HCT116 (cell line): ENCODE measurements at regions not wholly inside any gene's neighbourhood (a gene's known extent, or its start where the extent isn't known, plus 50 kb on each side); places are given as distances from the start of the nearest gene placed in this dataset.

ENCODE experiments used
- ATAC-seq: fragments of 200-7000 bp; cut with Tn5 transposase; 2 replicates; pipeline ENCODE4 v1.9.1; 2020; ENCODE audit warnings: mild to moderate bottlenecking, moderate library complexity
- BruUV-seq: library from RNA; stranded (reverse); fragments of 400-500 nt; replicated peaks from 2 replicates; lab custom pipeline; 2021; lab: Mats Ljungman, UMichigan
- CTCF ChIA-PET: fragments of 300-600 bp; sonication (Branson Sonifier 250); formaldehyde crosslinking; loops from one replicate; lab custom pipeline; 2021; ENCODE audit warnings: antibody characterized with exemption; lab: Charles Lee
- POLR2A ChIA-PET: fragments of 300-600, 350-600 bp; sonication (Branson Sonifier 250); formaldehyde crosslinking; loops from one replicate; lab custom pipeline; 2021; ENCODE audit warnings: antibody characterized with exemption; lab: Charles Lee
- RAD21 ChIA-PET, 2 experiments: fragments of 300-600 bp; sonication (Branson Sonifier 250); formaldehyde crosslinking; loops; one replicate each; lab custom pipeline; 2023; ENCODE audit warnings: low total read pairs in 2 of 2; ENCODE audit not compliant: uncharacterized antibody in 2 of 2, unreplicated experiment in 2 of 2, low non-redundant PET in 1 of 2; lab: Charles Lee
- DNase-seq: peaks from one replicate; pipeline ENCODE4 v3.0.0-alpha.2; 2010; ENCODE audit warnings: low read depth, low spot score
- H2AFZ ChIP-seq: fragments of 200-600 bp; shearing (Covaris generic), sonication (generic); 2 replicates; pipeline ENCODE4 v1.6.1; 2017; ENCODE audit warnings: low read depth, mixed run types, mixed read lengths, antibody characterized with exemption, low read length; ENCODE audit not compliant: poor library complexity, severe bottlenecking
- H3K27ac ChIP-seq: 2 replicates; pipeline ENCODE4 v1.5.1; 2012; ENCODE audit warnings: low read depth, low read length
- H3K27me3 ChIP-seq: fragments of 200-600 bp; sonication (generic); 2 replicates; pipeline ENCODE4 v1.6.1; 2016; ENCODE audit warnings: mixed run types, low read length, mixed read lengths; ENCODE audit not compliant: insufficient read depth
- H3K36me3 ChIP-seq, 2 experiments: fragments of 200-500 bp in 1 of 2; fragments of 200-600 bp in 1 of 2; sonication (Bioruptor generic) in 1 of 2; sonication (generic) in 1 of 2; 2 replicates each; pipeline versions ENCODE4 v1.5.1 to v1.6.1; 2014 to 2016; ENCODE audit warnings: low read length in 2 of 2, inconsistent platforms in 1 of 2, mixed read lengths in 1 of 2, mixed run types in 1 of 2; ENCODE audit not compliant: insufficient read depth in 2 of 2, control insufficient read depth in 1 of 2
- H3K4me1 ChIP-seq, 2 experiments: fragments of 200-600 bp in 1 of 2; sonication (generic) in 1 of 2; 2 replicates each; pipeline versions ENCODE4 v1.5.1 to v1.6.1; 2012 to 2017; ENCODE audit warnings: low read length in 2 of 2, inconsistent platforms in 1 of 2, mild to moderate bottlenecking in 1 of 2, mixed read lengths in 1 of 2, mixed run types in 1 of 2, moderate library complexity in 1 of 2; ENCODE audit not compliant: insufficient read depth in 2 of 2, control insufficient read depth in 1 of 2
- H3K4me2 ChIP-seq: fragments of 200-600 bp; sonication (generic); 2 replicates; pipeline ENCODE4 v1.6.1; 2017; ENCODE audit warnings: mixed run types, low read length, mixed read lengths
- H3K4me3 ChIP-seq, 2 experiments: fragments of 200-600 bp in 1 of 2; sonication (generic) in 1 of 2; replicated peaks in 1 of 2; 2 replicates each; pipeline ENCODE4 v1.5.1; 2011 to 2016; ENCODE audit warnings: low read length in 2 of 2, control low read depth in 1 of 2, low read depth in 1 of 2, mild to moderate bottlenecking in 1 of 2, mixed read lengths in 1 of 2, mixed run types in 1 of 2
- H3K79me2 ChIP-seq: fragments of 200-600 bp; sonication (generic); 2 replicates; pipeline ENCODE4 v1.6.1; 2017; ENCODE audit warnings: mild to moderate bottlenecking, mixed run types, low read length, moderate library complexity, mixed read lengths; ENCODE audit not compliant: insufficient read depth
- H3K9ac ChIP-seq: fragments of 200-600 bp; sonication (generic); 2 replicates; pipeline ENCODE4 v1.6.1; 2016; ENCODE audit warnings: low read length, mixed read lengths
- H3K9me2 ChIP-seq: fragments of 200-600 bp; sonication (generic), shearing (Covaris generic); 2 replicates; pipeline ENCODE4 v1.6.1; 2017; ENCODE audit warnings: mixed run types, mild to moderate bottlenecking, moderate library complexity; ENCODE audit not compliant: insufficient read depth
- H3K9me3 ChIP-seq, 2 experiments: fragments of 200-500 bp in 1 of 2; fragments of 200-600 bp in 1 of 2; sonication (Bioruptor generic) in 1 of 2; sonication (generic) in 1 of 2; 2 replicates each; pipeline ENCODE4 v1.6.1; 2014 to 2017; ENCODE audit warnings: low read length in 2 of 2, mixed read lengths in 2 of 2, inconsistent platforms in 1 of 2, low read depth in 1 of 2, mild to moderate bottlenecking in 1 of 2, mixed run types in 1 of 2, moderate library complexity in 1 of 2; ENCODE audit not compliant: control insufficient read depth in 1 of 2, insufficient read depth in 1 of 2
- H4K20me1 ChIP-seq: fragments of 200-600 bp; sonication (generic), shearing (Covaris generic); 2 replicates; pipeline ENCODE4 v1.6.1; 2017; ENCODE audit warnings: mixed run types, mild to moderate bottlenecking, moderate library complexity; ENCODE audit not compliant: insufficient read depth
- ATF3 ChIP-seq: IDR thresholded peaks from 2 replicates; pipeline ENCODE4 v1.6.1; 2012
- CBX3 ChIP-seq: IDR thresholded peaks from 2 replicates; pipeline ENCODE4 v1.6.1; 2012; ENCODE audit warnings: low read depth
- CTCF ChIP-seq, 3 experiments: fragments of 200-600 bp in 1 of 3; sonication (generic) in 1 of 3; IDR thresholded peaks in 2 of 3; conservative IDR thresholded peaks in 1 of 3; 2 replicates each; pipeline ENCODE4 v1.5.1; 2012 to 2017; ENCODE audit warnings: low read depth in 2 of 3, low read length in 2 of 3, antibody characterized with exemption in 1 of 3, borderline replicate concordance in 1 of 3, control low read depth in 1 of 3, mild to moderate bottlenecking in 1 of 3, mixed read lengths in 1 of 3, mixed run types in 1 of 3, moderate library complexity in 1 of 3; ENCODE audit not compliant: insufficient read depth in 1 of 3
- SIN3A ChIP-seq: IDR thresholded peaks from 2 replicates; pipeline ENCODE4 v1.6.1; 2012; ENCODE audit warnings: low read depth
- SRF ChIP-seq: IDR thresholded peaks from 2 replicates; pipeline ENCODE4 v1.6.1; 2012; ENCODE audit warnings: low read depth
- TCF7L2 ChIP-seq: IDR thresholded peaks from 2 replicates; pipeline ENCODE4 v1.7.0; 2011; ENCODE audit warnings: borderline replicate concordance, inconsistent platforms; ENCODE audit not compliant: insufficient read depth, insufficient read length; ENCODE audit errors: extremely low read depth
- ZBTB33 ChIP-seq: IDR thresholded peaks from 2 replicates; pipeline ENCODE4 v1.6.1; 2011; ENCODE audit warnings: mild to moderate bottlenecking, low read length, moderate library complexity; ENCODE audit not compliant: insufficient replicate concordance; ENCODE audit errors: extremely low read depth
- ZFX ChIP-seq: fragments of 450-650 bp; IDR thresholded peaks from 2 replicates; pipeline ENCODE4 v1.6.1; 2017
- ZNF274 ChIP-seq: fragments of 200-500 bp; sonication (Bioruptor generic); IDR thresholded peaks from 2 replicates; pipeline ENCODE4 v1.6.1; 2014; ENCODE audit warnings: mild to moderate bottlenecking, low read depth, low read length, inconsistent platforms
- intact Hi-C: fragments of 100-400 bp; cut with micrococcal nuclease; formaldehyde crosslinking; loops from 2 replicates; pipeline ENCODE4 v1.10.0; 2022
- TF ChIP-seq, protein P1 (sequence below): IDR thresholded peaks from 2 replicates; pipeline ENCODE4 v1.6.1; 2012; ENCODE audit warnings: low read depth

DNA sequence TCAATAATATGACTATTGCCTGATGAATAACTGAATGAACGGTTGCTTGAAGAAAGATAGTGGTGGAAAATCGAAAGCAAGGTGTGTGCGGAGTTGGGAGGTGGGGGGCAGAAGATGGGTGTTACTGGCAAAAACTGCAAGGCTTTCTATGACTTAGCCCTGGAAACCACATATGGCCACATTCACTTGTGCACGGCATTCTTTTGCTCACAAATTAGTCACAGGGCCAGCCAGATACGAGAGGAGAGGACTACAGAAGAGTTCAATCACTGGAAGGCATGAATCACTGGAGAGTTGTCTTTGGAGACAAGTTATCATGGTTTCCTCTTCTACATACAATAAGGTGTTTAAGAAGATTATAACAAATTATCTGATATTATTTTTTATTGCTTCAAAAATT, 626.5 kb upstream of the CPEB2 start:
- no peaks in the 10 kb centered on the region for H3K4me1 ChIP-seq
- H2AFZ ChIP-seq, result no peak overlapping the region
- BruUV-seq, result no TSS peak
- TF ChIP-seq CBX3 (no peak), ZNF274 (no peak)
- POLR2A ChIA-PET, result no interaction called here
- no peaks in the 10 kb centered on the region for H4K20me1 ChIP-seq
- no peak overlapping the region for H3K9ac ChIP-seq
- no peaks in the 10 kb centered on the region for H3K36me3 ChIP-seq
- RAD21 ChIA-PET, result no interaction called here
- H3K79me2 ChIP-seq, result no peaks in the 10 kb centered on the region
- H3K9me3 ChIP-seq, result peaks cover 4 to 10% of the 10 kb centered on the region in 2 experiments; a peak in 2 of 4 replicates
- H3K4me3 ChIP-seq, result no peak overlapping the region
- no peak overlapping the region for H3K4me2 ChIP-seq
- no peaks in the 10 kb centered on the region for H3K9me2 ChIP-seq
- CTCF ChIA-PET, result no interaction called here
- H3K27me3 ChIP-seq, result no peaks in the 10 kb centered on the region
- ATAC-seq (no peak), DNase-seq (no peak)
- no peak overlapping the region for H3K27ac ChIP-seq
- intact Hi-C loops, result no loop called here

GRCh38 chr4:14379183-14379582, 623.1 kb upstream of the CPEB2 start:
- DNase-seq (no peak), ATAC-seq (no peak)
- Histone ChIP-seq H3K4me2 (no peak overlapping the region), H3K27ac (no peak overlapping the region), H3K4me1 (no peaks in the 10 kb centered on the region), H3K79me2 (no peaks in the 10 kb centered on the region), H3K27me3 (no peaks in the 10 kb centered on the region), H4K20me1 (no peaks in the 10 kb centered on the region), H3K36me3 (no peaks in the 10 kb centered on the region), H3K4me3 (no peak overlapping the region), H3K9me2 (no peaks in the 10 kb centered on the region), H2AFZ (no peak overlapping the region), H3K9ac (no peak overlapping the region), H3K9me3 (peaks cover 0 to 19% of the 10 kb centered on the region in 2 experiments; a peak in 2 of 4 replicates)
- ChIA-PET RAD21 (no interaction called here), POLR2A (no interaction called here), CTCF (no interaction called here)
- intact Hi-C loops, result no loop called here
- BruUV-seq, result no TSS peak
- TF ChIP-seq CTCF (IDR thresholded peaks at IDR 0.05 in 2 of 3, conservative IDR thresholded peaks at IDR 0.05 in 1 of 3; ENCODE audit: borderline replicate concordance in 1 of 3, insufficient read depth in 1 of 3, low read depth in 2 of 3, low read length in 2 of 3) (no peak), ATF3 (no peak), TCF7L2 (no peak), SIN3A (no peak), ZFX (no peak), SRF (no peak), ZBTB33 (no peak), ZNF274 (no peak)
- TF ChIP-seq, protein P1, sequence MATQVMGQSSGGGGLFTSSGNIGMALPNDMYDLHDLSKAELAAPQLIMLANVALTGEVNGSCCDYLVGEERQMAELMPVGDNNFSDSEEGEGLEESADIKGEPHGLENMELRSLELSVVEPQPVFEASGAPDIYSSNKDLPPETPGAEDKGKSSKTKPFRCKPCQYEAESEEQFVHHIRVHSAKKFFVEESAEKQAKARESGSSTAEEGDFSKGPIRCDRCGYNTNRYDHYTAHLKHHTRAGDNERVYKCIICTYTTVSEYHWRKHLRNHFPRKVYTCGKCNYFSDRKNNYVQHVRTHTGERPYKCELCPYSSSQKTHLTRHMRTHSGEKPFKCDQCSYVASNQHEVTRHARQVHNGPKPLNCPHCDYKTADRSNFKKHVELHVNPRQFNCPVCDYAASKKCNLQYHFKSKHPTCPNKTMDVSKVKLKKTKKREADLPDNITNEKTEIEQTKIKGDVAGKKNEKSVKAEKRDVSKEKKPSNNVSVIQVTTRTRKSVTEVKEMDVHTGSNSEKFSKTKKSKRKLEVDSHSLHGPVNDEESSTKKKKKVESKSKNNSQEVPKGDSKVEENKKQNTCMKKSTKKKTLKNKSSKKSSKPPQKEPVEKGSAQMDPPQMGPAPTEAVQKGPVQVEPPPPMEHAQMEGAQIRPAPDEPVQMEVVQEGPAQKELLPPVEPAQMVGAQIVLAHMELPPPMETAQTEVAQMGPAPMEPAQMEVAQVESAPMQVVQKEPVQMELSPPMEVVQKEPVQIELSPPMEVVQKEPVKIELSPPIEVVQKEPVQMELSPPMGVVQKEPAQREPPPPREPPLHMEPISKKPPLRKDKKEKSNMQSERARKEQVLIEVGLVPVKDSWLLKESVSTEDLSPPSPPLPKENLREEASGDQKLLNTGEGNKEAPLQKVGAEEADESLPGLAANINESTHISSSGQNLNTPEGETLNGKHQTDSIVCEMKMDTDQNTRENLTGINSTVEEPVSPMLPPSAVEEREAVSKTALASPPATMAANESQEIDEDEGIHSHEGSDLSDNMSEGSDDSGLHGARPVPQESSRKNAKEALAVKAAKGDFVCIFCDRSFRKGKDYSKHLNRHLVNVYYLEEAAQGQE, result no peak
